HG03175 (cell line): ENCODE measurements at regions not wholly inside any gene's neighbourhood (a gene's known extent, or its start where the extent isn't known, plus 50 kb on each side); places are given as distances from the start of the nearest gene placed in this dataset.
"Not testable (repeated sequence)": the region's sequence is repeated elsewhere in the genome, so short reads cannot be mapped to it uniquely, and the experiment has no call there.

ENCODE experiments used
- ATAC-seq: cut with Tn5 transposase; IDR thresholded peaks from one replicate; pipeline ENCODE4 v1.9.1; 2021; ENCODE audit warnings: mild to moderate bottlenecking, moderate library complexity; ENCODE audit not compliant: unreplicated experiment

- no peak for ATAC-seq
These were observed 1291.9 kb upstream of the EPHA6 start for GRCh38 chr3:95522449-95522848.

DNA sequence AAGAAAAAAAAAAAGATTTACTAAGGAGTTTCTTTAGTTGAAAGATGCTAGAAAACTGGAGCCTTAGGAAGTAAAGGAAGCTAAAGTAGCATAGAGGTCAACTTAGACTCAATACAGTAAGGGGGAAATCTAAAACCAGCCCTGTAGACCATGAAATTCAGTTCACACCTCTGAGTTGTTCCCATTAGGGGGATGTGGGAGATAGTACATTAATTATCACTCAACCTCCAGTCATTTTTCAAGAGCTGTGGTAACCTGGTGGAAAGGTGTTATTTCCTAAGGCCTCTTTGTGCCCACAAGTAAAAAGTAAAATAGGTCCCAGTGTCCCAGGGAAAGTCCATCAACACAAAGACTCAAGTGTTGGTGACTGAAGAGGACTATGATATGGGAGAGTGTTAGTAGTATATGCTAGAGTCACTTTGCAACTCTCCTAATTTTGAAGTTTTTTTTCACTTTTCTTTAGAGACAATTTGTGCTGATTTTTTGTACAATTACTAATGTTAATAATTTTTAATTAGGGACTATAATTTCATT is 1274.4 kb upstream of the EPHA6 start:
- no peak for ATAC-seq

GRCh38 chr3:95565502-95565901 is 1248.9 kb upstream of the EPHA6 start:
- no peak for ATAC-seq

DNA sequence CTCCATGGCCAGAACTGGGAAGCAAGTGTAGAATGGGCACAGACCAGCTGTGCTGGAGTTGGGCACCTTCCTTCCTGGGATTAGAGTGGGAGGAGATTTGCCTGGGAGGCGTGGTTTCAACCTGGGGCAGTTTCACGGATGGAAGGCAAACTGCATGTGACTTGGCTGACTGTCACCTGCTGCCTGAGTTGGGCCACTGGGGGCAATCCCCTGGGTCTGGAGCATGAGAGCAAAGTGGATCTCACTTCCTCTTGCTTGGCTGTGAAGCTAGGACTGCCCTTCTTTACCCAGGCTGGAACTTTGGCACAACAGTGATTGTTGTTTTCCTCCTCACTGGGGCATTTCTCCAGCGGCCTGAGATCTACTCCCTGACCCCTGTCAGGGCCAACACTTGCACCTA is 1247.0 kb upstream of the EPHA6 start:
- ATAC-seq = no peak

DNA sequence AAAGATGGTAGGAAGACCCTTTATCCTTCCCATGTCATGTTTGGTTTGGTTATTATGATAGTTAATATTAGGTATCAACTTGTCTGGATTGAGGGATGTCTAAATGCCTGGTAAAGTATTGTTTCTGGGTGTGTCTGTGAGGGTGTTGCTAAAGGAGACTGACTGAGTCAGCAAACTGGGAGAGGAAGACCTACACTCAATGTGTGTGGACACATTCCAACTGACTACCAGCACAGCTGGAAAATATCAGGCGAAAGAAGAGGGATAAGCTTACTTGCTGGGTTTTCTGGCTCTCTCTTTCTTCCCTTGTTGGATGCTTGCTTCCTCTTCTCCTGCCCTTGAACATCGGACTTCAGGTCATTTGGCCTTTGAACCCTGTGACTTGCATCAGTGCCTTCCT is 1227.6 kb upstream of the EPHA6 start:
- ATAC-seq = no peak

GRCh38 chr3:95587641-95588040 is 1226.8 kb upstream of the EPHA6 start:
- not testable (repeated sequence) for ATAC-seq

DNA sequence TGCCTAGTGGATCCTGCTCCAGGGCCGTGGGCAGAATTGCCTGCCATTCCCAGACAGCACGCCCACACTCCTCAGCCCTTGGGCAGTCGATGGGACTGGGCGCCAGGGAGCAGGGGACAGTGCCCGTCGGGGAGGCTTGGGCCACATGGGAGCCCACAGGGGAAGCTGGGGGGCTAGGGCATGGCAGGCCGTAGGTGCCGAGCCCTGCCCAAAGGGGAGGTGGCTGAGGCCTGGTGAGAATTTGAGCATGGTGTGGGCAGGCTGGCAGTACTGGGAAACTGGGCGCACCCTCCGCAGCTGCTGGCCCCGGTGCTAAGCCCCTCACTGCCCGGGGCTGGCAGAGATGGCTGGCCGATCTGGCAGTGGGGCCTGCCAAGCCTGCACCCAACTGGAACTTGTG is 1225.9 kb upstream of the EPHA6 start:
- ATAC-seq = no peak

DNA sequence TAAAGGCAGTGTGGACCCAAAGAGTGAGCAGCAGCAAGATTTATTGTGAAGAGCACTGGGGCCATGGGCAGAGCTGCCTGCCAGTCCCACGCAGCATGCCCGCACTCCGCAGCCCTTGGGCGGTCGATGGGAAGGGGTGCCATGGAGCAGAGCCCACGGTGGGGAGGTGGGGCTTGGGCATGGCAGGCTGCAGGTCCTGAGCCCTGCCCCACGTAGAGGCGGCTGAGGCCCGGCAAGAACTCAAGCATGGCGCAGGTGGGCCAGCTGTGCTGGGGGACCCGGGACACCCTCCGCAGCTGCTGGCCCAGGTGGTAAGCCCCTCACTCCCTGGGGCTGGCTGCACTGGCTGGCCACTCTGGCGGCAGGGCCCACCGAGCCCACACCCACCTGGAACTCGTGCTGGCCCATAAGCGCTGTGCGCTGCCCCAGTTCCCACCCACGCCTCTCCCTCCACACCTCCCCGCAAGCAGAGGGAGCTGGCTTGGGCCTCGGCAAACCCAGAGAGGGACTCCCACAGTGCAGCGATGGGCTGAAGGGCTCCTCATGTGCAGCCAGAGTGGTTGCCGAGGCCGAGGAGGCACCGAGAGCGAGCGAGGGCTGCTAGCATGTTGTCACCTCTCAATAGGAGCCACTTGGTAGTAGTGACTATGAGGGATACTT is 1218.8 kb upstream of the EPHA6 start:
- ATAC-seq = no peak

GRCh38 chr3:95607926-95608325 is 1206.5 kb upstream of the EPHA6 start:
- ATAC-seq = no peak

GRCh38 chr3:95609411-95609810 is 1205.0 kb upstream of the EPHA6 start:
- no peak for ATAC-seq

DNA sequence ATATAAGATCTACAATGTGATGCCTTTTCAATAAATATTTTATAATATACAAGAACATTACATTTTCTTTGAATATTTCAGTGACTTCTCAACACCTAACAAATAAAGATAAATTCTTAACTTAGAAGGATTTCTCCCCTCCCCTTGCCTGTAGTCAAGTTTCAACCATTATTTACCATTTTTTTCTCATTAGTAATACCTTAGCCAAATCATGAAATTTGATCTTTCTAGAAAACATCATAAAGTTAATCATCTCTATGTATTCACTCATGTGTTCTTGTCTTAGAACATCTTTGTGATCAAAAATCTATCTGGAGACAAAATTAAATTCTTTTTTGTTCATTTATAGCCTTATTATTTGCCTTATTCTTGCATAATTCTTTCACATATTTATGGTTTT is 1201.8 kb upstream of the EPHA6 start:
- no peak for ATAC-seq

DNA sequence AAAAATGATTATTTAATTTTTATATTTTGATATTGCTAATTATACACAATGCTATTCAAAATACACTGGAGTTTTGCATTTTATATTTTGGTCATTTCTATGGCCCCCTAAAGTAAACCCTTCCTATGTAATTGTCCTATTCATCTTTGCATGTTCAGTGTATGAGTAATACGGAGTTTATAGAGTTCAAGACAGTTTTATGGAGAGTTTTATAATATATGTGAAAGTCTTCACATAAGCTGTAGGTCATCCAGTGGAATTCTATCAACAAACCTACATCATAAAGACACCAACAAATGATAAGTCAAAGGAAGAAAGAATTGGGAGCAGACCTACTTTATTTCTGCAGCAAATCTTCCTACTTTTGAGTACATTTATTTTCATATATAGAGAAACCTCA is 1200.4 kb upstream of the EPHA6 start:
- ATAC-seq = no peak

DNA sequence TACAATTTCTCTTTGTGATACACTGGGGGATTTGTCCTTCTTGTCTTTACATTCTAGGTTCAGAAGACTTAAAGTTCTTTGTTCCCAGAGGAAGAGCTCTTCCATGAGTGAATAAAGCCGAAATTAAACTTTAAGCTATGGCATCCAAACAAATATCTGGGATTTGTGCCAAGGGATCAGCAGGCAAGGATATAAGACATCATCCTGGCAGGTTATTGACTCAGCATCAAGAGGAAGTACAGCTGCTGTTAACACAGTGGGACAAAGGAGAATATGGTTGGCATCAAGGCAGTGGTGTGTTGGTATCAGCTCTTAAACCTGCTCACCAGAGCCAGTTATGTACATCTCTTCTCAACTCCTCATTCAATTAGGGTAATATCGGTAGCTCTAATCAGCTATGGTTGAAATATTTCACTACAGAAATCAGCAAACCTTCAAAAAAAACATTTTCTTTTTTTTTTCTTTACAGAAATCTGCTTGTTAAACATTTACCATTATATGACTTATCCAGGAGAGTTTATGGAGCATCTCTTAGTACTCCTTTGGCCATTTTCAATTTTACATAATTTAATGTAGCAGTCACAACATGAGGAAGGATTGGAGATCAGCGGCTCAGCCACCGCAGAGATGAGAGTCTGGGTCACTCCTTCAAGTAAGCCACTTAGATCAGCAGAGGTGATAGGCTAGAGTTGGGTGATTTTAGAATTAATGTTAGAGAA is 1198.6 kb upstream of the EPHA6 start:
- no peak for ATAC-seq

GRCh38 chr3:95626107-95626506 is 1188.3 kb upstream of the EPHA6 start:
- no peak for ATAC-seq

DNA sequence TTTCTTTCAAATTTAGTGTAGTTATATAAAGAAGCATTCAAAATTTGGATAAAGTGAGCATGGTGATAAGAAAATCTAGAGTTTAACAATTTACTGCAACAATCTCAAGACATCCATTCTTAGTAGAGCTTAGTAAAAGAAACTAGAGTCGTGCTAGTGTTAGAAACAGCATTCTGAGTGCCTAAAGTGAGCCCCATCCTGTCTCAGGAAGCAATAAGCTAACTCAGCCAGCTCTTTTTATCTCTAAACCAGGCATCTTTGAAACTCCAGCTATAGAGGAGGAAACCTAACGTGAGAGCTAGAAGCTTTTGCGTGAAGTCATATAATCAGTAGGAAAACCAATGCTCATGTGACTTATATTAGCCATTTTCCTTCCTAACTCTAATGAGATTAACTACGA is 1187.1 kb upstream of the EPHA6 start:
- ATAC-seq = no peak

DNA sequence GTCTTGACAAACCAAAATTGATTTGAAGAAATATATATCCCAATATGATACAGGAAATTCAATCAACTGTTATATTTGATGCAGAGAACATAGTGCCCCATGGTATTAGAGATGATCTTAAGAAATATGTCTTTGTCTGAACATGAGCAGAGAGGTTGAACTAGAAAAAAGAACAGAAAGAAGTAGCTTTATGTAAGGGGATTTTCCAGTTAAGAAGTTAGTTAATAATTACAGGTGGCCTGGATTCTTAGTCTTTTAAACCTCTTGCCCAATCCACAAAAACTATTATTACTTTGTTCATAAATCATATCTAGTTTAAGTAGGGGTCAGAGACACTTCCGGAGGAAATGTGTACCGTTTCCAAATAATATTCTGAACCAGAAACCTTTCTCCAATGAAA is 1186.7 kb upstream of the EPHA6 start:
- no peak for ATAC-seq

GRCh38 chr3:95629802-95630201 is 1184.6 kb upstream of the EPHA6 start:
- no peak for ATAC-seq

DNA sequence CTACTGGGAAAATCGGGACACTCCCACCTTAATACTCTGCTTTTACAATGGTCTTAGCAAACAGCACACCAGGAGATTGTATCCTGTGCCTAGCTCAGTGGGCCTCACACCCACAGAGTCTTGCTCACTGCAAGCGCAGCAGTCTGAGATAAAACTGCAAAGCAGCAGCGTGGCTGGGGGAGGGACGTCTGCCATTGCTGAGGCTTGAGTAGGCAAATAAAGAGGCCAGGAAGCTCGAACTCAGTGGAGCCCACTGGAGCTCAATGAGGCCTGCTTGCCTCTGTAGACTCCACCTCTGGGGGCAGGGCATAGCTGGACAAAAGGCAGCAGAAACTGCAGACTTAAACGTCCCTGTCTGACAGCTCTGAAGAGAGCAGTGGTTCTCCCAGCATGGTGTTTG is 1169.1 kb upstream of the EPHA6 start:
- no peak for ATAC-seq

- ATAC-seq = no peak
These were observed 1159.6 kb upstream of the EPHA6 start for GRCh38 chr3:95654570-95655362.

GRCh38 chr3:95655363-95655986 is 1158.9 kb upstream of the EPHA6 start:
- no peak for ATAC-seq

GRCh38 chr3:95670765-95671164 is 1143.6 kb upstream of the EPHA6 start:
- no peak for ATAC-seq
